ENCODE measurements at regions not wholly inside any gene's neighbourhood (a gene's known extent, or its start where the extent isn't known, plus 50 kb on each side); places are given as distances from the start of the nearest gene placed in this dataset.

DNA sequence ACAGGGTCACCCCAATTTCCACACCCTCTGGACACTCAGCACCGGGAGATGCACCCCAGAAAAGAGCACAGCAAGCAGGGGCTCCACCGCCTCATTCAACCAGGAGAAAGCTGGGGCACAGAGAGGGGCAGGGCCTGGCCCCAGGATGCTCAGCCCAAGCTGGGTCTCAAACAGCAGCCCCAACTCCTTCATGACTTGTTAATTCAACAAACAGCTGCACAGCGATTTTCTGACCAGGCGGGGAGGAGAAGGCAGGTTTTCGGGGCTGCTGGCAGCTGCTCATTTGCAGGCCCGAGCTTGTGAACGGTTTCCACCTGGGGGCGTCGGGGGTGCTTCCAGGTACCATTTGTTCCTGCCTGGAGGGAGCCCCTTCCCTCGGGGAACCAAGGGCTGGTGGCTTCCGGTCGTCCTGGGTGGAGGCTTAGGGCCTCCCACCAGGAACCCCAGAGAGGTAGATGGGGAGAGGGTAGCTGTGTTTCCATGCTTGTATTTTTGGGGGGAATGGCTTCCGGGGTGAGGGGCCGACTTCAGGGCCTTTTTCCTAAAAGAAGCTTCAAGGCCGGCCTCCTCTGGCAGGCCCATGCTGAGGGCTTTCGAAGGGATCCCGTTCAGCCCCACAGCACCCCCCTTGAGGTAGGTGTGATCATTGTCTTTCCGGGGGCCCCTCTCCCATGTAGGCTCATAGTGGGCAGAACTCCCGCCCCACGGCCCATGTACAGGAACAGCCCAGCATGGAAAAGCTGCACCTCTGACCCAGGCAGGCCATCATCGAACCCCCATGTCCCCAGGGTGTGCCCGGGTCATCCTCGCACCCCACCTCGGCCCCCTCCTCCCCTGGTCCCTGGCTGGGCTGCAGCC is 191.6 kb upstream of the GSE1 start:
- H3K4me3 ChIP-seq (ENCODE audit: low read depth, low read length): no peak overlapping the region
- TF ChIP-seq, protein P1, sequence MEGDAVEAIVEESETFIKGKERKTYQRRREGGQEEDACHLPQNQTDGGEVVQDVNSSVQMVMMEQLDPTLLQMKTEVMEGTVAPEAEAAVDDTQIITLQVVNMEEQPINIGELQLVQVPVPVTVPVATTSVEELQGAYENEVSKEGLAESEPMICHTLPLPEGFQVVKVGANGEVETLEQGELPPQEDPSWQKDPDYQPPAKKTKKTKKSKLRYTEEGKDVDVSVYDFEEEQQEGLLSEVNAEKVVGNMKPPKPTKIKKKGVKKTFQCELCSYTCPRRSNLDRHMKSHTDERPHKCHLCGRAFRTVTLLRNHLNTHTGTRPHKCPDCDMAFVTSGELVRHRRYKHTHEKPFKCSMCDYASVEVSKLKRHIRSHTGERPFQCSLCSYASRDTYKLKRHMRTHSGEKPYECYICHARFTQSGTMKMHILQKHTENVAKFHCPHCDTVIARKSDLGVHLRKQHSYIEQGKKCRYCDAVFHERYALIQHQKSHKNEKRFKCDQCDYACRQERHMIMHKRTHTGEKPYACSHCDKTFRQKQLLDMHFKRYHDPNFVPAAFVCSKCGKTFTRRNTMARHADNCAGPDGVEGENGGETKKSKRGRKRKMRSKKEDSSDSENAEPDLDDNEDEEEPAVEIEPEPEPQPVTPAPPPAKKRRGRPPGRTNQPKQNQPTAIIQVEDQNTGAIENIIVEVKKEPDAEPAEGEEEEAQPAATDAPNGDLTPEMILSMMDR (IDR thresholded peaks at IDR 0.05; ENCODE audit: borderline replicate concordance, insufficient read depth, low read depth, low read length): no peak

DNA sequence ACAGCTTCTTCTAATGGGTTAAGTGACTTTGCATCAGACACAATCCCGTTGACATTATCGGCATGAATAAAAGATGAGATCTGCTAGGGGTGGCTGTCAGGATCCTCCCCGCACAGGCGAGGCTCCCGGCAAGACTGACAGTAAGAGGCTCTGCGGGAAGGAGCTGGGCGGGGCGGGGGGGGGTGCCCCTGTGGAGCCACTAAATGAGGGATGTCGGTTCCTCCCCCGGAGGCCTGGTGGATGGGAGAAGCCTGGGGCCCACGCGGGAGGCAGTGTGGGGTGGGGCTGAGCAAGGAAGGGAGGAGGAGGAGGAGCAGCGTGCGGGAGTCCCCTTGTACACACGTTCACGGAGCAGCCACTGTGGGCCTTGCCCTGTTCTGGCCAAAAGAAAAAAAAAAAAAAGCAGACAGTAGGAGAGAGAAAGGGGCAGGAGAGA is 190.9 kb upstream of the GSE1 start:
- TF ChIP-seq, protein P1 (IDR thresholded peaks at IDR 0.05; ENCODE audit: borderline replicate concordance, insufficient read depth, low read depth, low read length): no peak
- no peak overlapping the region for H3K4me3 ChIP-seq (ENCODE audit: low read depth, low read length)

DNA sequence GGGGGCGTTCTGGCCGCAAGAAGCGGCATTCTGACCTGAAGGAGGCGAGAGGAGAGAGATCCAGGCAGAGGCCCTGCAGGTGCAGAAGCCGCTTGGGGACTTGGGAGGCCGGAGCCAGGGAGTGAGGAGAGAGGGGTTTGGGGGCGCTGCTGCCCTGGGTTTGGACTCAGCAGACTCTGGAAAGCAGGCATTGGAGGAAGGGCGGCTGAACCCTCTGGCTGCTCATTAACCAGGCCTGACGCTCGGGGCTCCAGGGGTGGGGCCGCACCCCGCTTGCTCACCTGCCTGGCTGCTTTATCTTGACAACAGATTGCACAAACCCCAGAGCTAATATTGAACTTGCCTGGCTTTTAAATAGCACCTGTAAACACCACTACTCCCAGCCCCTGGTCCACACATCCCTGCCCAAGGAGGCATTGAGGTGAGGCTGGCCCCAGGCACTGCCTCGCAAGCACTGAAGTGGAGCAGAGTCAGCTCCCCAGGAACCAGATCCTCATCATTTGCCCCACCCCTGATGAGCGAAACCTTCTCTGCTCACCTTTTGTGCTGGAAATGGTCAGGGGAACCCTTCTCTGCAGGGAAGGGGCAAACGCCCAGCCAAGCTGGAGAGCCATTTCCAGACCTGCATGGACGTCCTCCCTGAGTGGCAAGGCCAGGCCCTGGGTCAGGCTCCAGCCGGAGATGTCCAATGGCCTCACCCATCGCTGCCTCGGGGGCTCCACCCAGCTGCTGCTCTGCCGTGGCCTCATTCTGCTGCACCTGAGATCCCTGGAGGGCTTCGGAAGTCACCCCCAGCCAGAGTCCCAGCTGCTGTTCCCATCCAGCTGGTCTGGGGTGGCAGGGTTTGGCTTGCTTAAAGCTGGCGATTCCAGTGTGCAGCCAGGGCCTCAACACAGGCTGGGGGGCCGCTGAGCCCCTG is 190.2 kb upstream of the GSE1 start:
- TF ChIP-seq, protein P1 (IDR thresholded peaks at IDR 0.05; ENCODE audit: borderline replicate concordance, insufficient read depth, low read depth, low read length): no peak
- no peak overlapping the region for H3K4me3 ChIP-seq (ENCODE audit: low read depth, low read length)

DNA sequence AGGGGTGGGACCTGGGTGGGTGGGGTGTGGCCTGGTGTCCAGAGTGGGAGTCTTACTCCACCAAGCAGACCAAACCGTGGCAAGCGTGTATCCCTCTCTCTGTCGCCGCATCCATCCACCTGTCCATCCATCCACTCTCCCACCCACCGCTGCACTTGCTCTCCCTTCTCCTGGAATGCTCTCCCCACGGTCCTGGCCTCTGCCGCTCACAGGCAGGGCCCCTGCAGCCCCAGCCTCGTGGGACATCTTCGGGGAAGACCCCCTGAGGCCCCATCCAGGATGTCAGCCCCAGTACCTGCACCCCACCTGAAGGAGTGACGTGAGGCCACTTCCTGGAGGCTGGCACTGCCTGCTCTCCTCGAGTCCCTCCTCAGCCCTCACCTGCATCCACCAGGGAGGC is 189.5 kb upstream of the GSE1 start:
- H3K4me3 ChIP-seq (ENCODE audit: low read depth, low read length): no peak overlapping the region
- TF ChIP-seq, protein P1 (IDR thresholded peaks at IDR 0.05; ENCODE audit: borderline replicate concordance, insufficient read depth, low read depth, low read length): no peak

DNA sequence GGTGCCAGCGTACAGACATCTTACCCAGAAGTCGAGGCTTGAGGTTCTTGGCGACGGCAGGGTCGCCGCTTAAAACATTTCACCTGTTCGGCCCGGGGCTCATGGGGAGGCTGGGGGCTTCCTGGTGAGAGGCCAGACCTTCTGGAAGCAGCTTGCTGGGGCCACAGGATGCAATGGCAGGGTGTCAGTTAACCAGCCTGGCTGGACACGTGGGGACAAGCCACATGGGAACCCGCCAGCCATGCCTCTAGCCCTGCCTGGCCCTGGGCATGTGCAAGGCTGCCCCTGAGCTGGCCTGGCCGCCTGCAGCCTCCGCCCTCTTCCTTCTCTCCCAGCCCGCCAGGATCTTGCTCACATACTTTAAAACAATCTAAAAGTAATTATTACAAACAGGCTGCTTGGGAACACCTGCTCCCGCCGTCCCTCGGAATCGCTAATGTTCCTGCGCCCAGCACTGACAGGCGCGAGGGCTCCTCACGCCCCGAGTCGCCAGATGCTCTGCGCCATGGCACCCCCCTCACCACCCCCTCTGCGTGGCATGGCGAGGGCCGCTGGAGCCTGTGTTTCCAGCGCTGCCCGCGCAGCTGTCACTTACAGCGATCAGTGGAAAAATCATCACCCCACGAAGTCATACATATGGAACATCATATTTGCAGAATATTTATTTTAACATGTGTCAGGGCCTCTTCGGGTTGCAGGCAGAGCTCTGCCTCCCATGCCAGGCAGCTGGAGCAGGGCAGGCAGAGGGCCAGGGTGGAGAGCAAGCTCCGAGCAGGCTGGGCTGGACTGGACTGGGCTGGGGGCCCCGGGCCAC is 188.7 kb upstream of the GSE1 start:
- TF ChIP-seq, protein P1 (IDR thresholded peaks at IDR 0.05; ENCODE audit: borderline replicate concordance, insufficient read depth, low read depth, low read length): no peak
- no peak overlapping the region for H3K4me3 ChIP-seq (ENCODE audit: low read depth, low read length)

DNA sequence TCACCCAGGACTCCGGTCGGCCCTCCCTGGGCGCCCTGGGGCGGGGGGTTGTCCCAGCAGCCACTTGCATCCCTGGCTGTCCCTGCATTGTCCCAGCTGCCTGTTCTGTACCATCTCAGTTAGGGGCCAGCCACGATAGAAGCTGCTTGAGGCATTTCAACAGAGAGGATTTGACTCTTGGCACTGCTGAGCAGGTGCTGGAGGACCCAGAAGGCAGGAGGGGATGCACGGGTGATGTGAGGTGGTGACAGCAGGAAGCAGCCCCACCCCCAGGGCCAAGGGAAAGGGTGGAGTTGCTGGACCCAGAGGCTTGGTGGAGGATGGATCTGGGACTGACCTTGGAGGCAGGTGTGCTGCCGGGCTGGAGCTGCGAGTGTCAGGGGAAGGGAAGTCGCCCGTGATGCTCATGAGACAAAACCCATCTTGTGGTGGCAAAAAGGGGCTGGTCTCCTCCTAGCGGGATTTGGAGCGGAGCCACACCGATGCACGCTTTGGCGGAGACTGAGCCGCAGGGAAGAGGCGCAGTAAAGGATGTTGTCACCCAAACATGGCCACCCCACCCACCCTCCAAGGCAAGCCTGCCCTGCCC is 188.0 kb upstream of the GSE1 start:
- TF ChIP-seq, protein P1 (IDR thresholded peaks at IDR 0.05; ENCODE audit: borderline replicate concordance, insufficient read depth, low read depth, low read length): no peak
- H3K4me3 ChIP-seq (ENCODE audit: low read depth, low read length): no peak overlapping the region

Data from GM12875 (cell line).